ENCODE measurements at regions not wholly inside any gene's neighbourhood (a gene's known extent, or its start where the extent isn't known, plus 50 kb on each side); places are given as distances from the start of the nearest gene placed in this dataset.
A peak's percentile ranks its signal among the peaks of the same experiment; 100 is the strongest.

GRCh38 chr18:73948497-73948896 is 199.1 kb downstream of the FBXO15 start:
- TF ChIP-seq CTCF (IDR thresholded peaks at IDR 0.05; ENCODE audit: unreplicated experiment in 3 of 3) = no peak
- no peaks in the 10 kb centered on the region for H3K27me3 Mint-ChIP-seq (ENCODE audit: low read depth)
- peaks cover 17% of the 10 kb centered on the region for H3K9me3 Mint-ChIP-seq
- H3K4me1 Mint-ChIP-seq = peaks cover 23% of the 10 kb centered on the region
- no peak overlapping the region for H3K27ac Mint-ChIP-seq
- no peak overlapping the region for H3K4me3 Mint-ChIP-seq
- H3K36me3 Mint-ChIP-seq (ENCODE audit: low read depth) = no peaks in the 10 kb centered on the region

- Mint-ChIP-seq H3K27ac (peak overlapping the region in 1 of 3 experiments; percentile 25), H3K4me3 (no peak overlapping the region), H3K9me3 (peaks cover 17% of the 10 kb centered on the region), H3K36me3 (ENCODE audit: low read depth) (no peaks in the 10 kb centered on the region), H3K4me1 (peaks cover 23% of the 10 kb centered on the region), H3K27me3 (ENCODE audit: low read depth) (no peaks in the 10 kb centered on the region)
- no peak for TF ChIP-seq CTCF (IDR thresholded peaks at IDR 0.05; ENCODE audit: unreplicated experiment in 3 of 3)
Measured at GRCh38 chr18:73948084-73948483, 199.6 kb downstream of the FBXO15 start.

GRCh38 chr18:73947180-73947921 is 200.3 kb downstream of the FBXO15 start:
- H3K36me3 Mint-ChIP-seq (ENCODE audit: low read depth) = no peaks in the 10 kb centered on the region
- H3K27ac Mint-ChIP-seq = peak overlapping the region in 1 of 3 experiments; percentile 25

GRCh38 chr18:73945130-73945792 is 202.4 kb downstream of the FBXO15 start:
- Mint-ChIP-seq H3K9me3 (peaks cover 17% of the 10 kb centered on the region), H3K27me3 (ENCODE audit: low read depth) (no peaks in the 10 kb centered on the region), H3K4me1 (peaks cover 23% of the 10 kb centered on the region)

More at GRCh38 chr18:73947180-73947921, 200.3 kb downstream of the FBXO15 start:
- Mint-ChIP-seq H3K27me3 (ENCODE audit: low read depth) (no peaks in the 10 kb centered on the region), H3K4me3 (no peak overlapping the region), H3K9me3 (peaks cover 17% of the 10 kb centered on the region), H3K4me1 (peaks cover 23% of the 10 kb centered on the region)
- TF ChIP-seq CTCF (IDR thresholded peaks at IDR 0.05; ENCODE audit: unreplicated experiment in 3 of 3) = no peak

GRCh38 chr18:73944715-73945114 is 202.9 kb downstream of the FBXO15 start:
- Mint-ChIP-seq H3K27ac (no peak overlapping the region), H3K4me1 (peaks cover 23% of the 10 kb centered on the region), H3K9me3 (peaks cover 12% of the 10 kb centered on the region), H3K36me3 (ENCODE audit: low read depth) (no peaks in the 10 kb centered on the region), H3K27me3 (ENCODE audit: low read depth) (no peaks in the 10 kb centered on the region), H3K4me3 (no peak overlapping the region)
- no peak for TF ChIP-seq CTCF (IDR thresholded peaks at IDR 0.05; ENCODE audit: unreplicated experiment in 3 of 3)

More at GRCh38 chr18:73945130-73945792, 202.4 kb downstream of the FBXO15 start:
- Mint-ChIP-seq H3K27ac (no peak overlapping the region), H3K36me3 (ENCODE audit: low read depth) (no peaks in the 10 kb centered on the region), H3K4me3 (no peak overlapping the region)
- TF ChIP-seq CTCF (IDR thresholded peaks at IDR 0.05; ENCODE audit: unreplicated experiment in 3 of 3) = no peak

Measured in nephron (organoid).